IMR-90 (cell line): ENCODE measurements at regions not wholly inside any gene's neighbourhood (a gene's known extent, or its start where the extent isn't known, plus 50 kb on each side); places are given as distances from the start of the nearest gene placed in this dataset.

ENCODE experiments used
- ATAC-seq: fragments of 200-7000 bp; cut with Tn5 transposase; 2 replicates; pipeline ENCODE4 v1.9.1; 2020; ENCODE audit warnings: low read depth, mild to moderate bottlenecking, moderate library complexity
- BruUV-seq: library from RNA; stranded (reverse); fragments of 400-500 nt; replicated peaks from 2 replicates; lab custom pipeline; 2021; lab: Mats Ljungman, UMichigan
- CTCF ChIA-PET: fragments of 300-600 bp; formaldehyde crosslinking; extraction: SDS; loops from one replicate; lab custom pipeline; 2021; ENCODE audit warnings: antibody characterized with exemption; lab: Yijun Ruan, JAX
- POLR2A ChIA-PET: fragments of 300-600 bp; sonication (Branson Sonifier 250); formaldehyde crosslinking; loops from one replicate; lab custom pipeline; 2022; ENCODE audit warnings: antibody characterized with exemption; ENCODE audit not compliant: unreplicated experiment; lab: Charles Lee
- DNase-seq: peaks from one replicate; pipeline ENCODE4 v3.0.0; 2013
- H2AFZ ChIP-seq: replicated peaks from 2 replicates; pipeline ENCODE3; 2013; ENCODE audit warnings: low read length, mild to moderate bottlenecking; ENCODE audit not compliant: poor library complexity
- H2AK5ac ChIP-seq: 2 replicates; pipeline ENCODE4 v1.6.1; 2013; ENCODE audit warnings: low read depth, low read length, inconsistent platforms
- H2AK9ac ChIP-seq: replicated peaks from 2 replicates; pipeline ENCODE3; 2013; ENCODE audit warnings: mild to moderate bottlenecking, low read depth, low read length, moderate library complexity; ENCODE audit not compliant: poor library complexity
- H2BK120ac ChIP-seq: 2 replicates; pipeline ENCODE4 v1.6.1; 2013; ENCODE audit warnings: low read depth, low read length, inconsistent platforms
- H2BK15ac ChIP-seq: 3 replicates; pipeline ENCODE4 v1.6.1; 2013; ENCODE audit warnings: low read depth, low read length, inconsistent platforms
- H2BK20ac ChIP-seq: 2 replicates; pipeline ENCODE4 v1.6.1; 2013; ENCODE audit warnings: low read depth, mild to moderate bottlenecking, inconsistent platforms, low read length, moderate library complexity
- H2BK5ac ChIP-seq: 2 replicates; pipeline ENCODE4 v1.6.1; 2013; ENCODE audit warnings: mild to moderate bottlenecking, low read depth, low read length, inconsistent platforms; ENCODE audit not compliant: poor library complexity, severe bottlenecking
- H3K14ac ChIP-seq: replicated peaks from 2 replicates; pipeline ENCODE4 v1.6.1; 2013; ENCODE audit warnings: low read depth, low read length, inconsistent platforms
- H3K18ac ChIP-seq: 2 replicates; pipeline ENCODE4 v1.6.1; 2013; ENCODE audit warnings: low read depth, low read length, control low read depth
- H3K23ac ChIP-seq: 2 replicates; pipeline ENCODE4 v1.6.1; 2013; ENCODE audit warnings: low read depth, low read length, inconsistent platforms
- H3K27ac ChIP-seq: 2 replicates; pipeline ENCODE4 v1.5.1; 2013; ENCODE audit warnings: mild to moderate bottlenecking, control low read depth, low read length; ENCODE audit not compliant: insufficient read depth
- H3K27me3 ChIP-seq: 2 replicates; pipeline ENCODE4 v1.6.1; 2013; ENCODE audit warnings: low read length; ENCODE audit not compliant: control insufficient read depth, insufficient read depth
- H3K36me3 ChIP-seq: 2 replicates; pipeline ENCODE4 v1.6.1; 2013; ENCODE audit warnings: low read length, mixed read lengths; ENCODE audit not compliant: control insufficient read depth, insufficient read depth
- H3K4ac ChIP-seq: 2 replicates; pipeline ENCODE4 v1.6.1; 2013; ENCODE audit warnings: low read depth, low read length, inconsistent platforms
- H3K4me1 ChIP-seq: 2 replicates; pipeline ENCODE4 v1.6.1; 2013; ENCODE audit warnings: low read length, mixed read lengths; ENCODE audit not compliant: control insufficient read depth, insufficient read depth
- H3K4me2 ChIP-seq: 2 replicates; pipeline ENCODE4 v1.6.1; 2013; ENCODE audit warnings: low read depth, mild to moderate bottlenecking, control low read depth, low read length, moderate library complexity
- H3K4me3 ChIP-seq: 2 replicates; pipeline ENCODE4 v1.5.1; 2013; ENCODE audit warnings: low read depth, mild to moderate bottlenecking, control low read depth, low read length, moderate library complexity; ENCODE audit not compliant: insufficient read depth
- H3K56ac ChIP-seq: 2 replicates; pipeline ENCODE4 v1.6.1; 2013; ENCODE audit warnings: low read length, inconsistent platforms; ENCODE audit not compliant: insufficient read depth; ENCODE audit errors: extremely low read depth
- H3K79me1 ChIP-seq, 2 experiments: 2 replicates each; pipeline ENCODE4 v1.6.1; 2013; ENCODE audit warnings: low read length in 2 of 2, inconsistent platforms in 1 of 2, low read depth in 1 of 2
- H3K9ac ChIP-seq: 2 replicates; pipeline ENCODE4 v1.6.1; 2013; ENCODE audit warnings: low read depth, low read length, control low read depth
- H3K9me1 ChIP-seq: 2 replicates; pipeline ENCODE4 v1.6.1; 2013; ENCODE audit warnings: low read length, inconsistent platforms; ENCODE audit not compliant: insufficient read depth
- H3K9me3 ChIP-seq: 2 replicates; pipeline ENCODE4 v1.6.1; 2013; ENCODE audit warnings: low read length; ENCODE audit not compliant: control insufficient read depth, insufficient read depth
- H4K20me1 ChIP-seq: 2 replicates; pipeline ENCODE4 v1.6.1; 2013; ENCODE audit warnings: low read length, inconsistent platforms; ENCODE audit not compliant: insufficient read depth
- H4K5ac ChIP-seq: 2 replicates; pipeline ENCODE4 v1.6.1; 2013; ENCODE audit warnings: mild to moderate bottlenecking, low read depth, low read length, control low read depth
- H4K8ac ChIP-seq, 2 experiments: 2 replicates each; pipeline ENCODE4 v1.6.1; 2013; ENCODE audit warnings: low read depth in 2 of 2, low read length in 2 of 2, control low read depth in 1 of 2, inconsistent platforms in 1 of 2
- H4K91ac ChIP-seq: 2 replicates; pipeline ENCODE4 v1.6.1; 2013; ENCODE audit warnings: low read depth, low read length, inconsistent platforms; ENCODE audit not compliant: insufficient read depth
- BHLHE40 ChIP-seq: fragments of 150-350 bp; IDR thresholded peaks from 2 replicates; pipeline ENCODE4 v1.6.1; 2016; ENCODE audit warnings: mild to moderate bottlenecking, low read depth, low read length
- CEBPB ChIP-seq: IDR thresholded peaks from 2 replicates; pipeline ENCODE4 v1.6.1; 2012; ENCODE audit warnings: low read depth, low read length, improper control_type of control experiment
- CTCF ChIP-seq: conservative IDR thresholded peaks from 2 replicates; pipeline ENCODE4 v1.5.1; 2012; ENCODE audit warnings: mild to moderate bottlenecking, low read depth, low read length, improper control_type of control experiment
- ELK1 ChIP-seq: fragments of 150-350 bp; IDR thresholded peaks from 2 replicates; pipeline ENCODE4 v1.6.1; 2016; ENCODE audit warnings: low read depth, mild to moderate bottlenecking, low read length, moderate library complexity, borderline replicate concordance
- MAFK ChIP-seq: IDR thresholded peaks from 2 replicates; pipeline ENCODE4 v1.6.1; 2012; ENCODE audit warnings: low read depth, low read length, improper control_type of control experiment
- MAZ ChIP-seq: IDR thresholded peaks from 2 replicates; pipeline ENCODE4 v1.6.1; 2012; ENCODE audit warnings: low read depth, mild to moderate bottlenecking, low read length, improper control_type of control experiment, moderate library complexity, borderline replicate concordance
- RCOR1 ChIP-seq: IDR thresholded peaks from 2 replicates; pipeline ENCODE4 v1.6.1; 2012; ENCODE audit warnings: mild to moderate bottlenecking, low read length, improper control_type of control experiment; ENCODE audit not compliant: insufficient replicate concordance
- WGBS, 2 experiments: methylation state at CpG; one replicate each; pipeline versions ENCODE4 v1.1.5 to v1.1.7; 2013; ENCODE audit warnings: missing lambda C conversion rate in 2 of 2; ENCODE audit not compliant: insufficient read length in 1 of 2; ENCODE audit errors: extremely low coverage in 2 of 2; 5-methylcytosine and 5-hydroxymethylcytosine counted together
- dilution Hi-C: fragments of 300-500 bp; cut with HindIII; formaldehyde crosslinking; loops from one replicate; pipeline ENCODE4 v1.14.3; 2018; ENCODE audit warnings: low sequenced_read_pairs; ENCODE audit not compliant: unreplicated experiment
- in situ Hi-C: fragments of 300-500 bp; cut with MboI; formaldehyde crosslinking; loops from 3 replicates; pipeline ENCODE4 v1.14.3; 2019; ENCODE audit warnings: low sequenced_read_pairs, inconsistent platforms, mixed read lengths
- intact Hi-C: fragments of 100-400 bp; cut with micrococcal nuclease; formaldehyde crosslinking; loops from 2 replicates; pipeline ENCODE4 v1.10.0; 2022

- no peaks in the 10 kb centered on the region for H4K20me1 ChIP-seq
- no CpG with 5 or more reads among the region's 3 CpGs for WGBS, 2 experiments
- intact Hi-C loops (no loop called here), in situ Hi-C loops (no loop called here), dilution Hi-C loops (no loop called here)
- peak overlapping the region; percentile 66; the same call in 1 of the 2 replicates for H2BK20ac ChIP-seq
- no peak overlapping the region for H3K4me3 ChIP-seq
- DNase-seq (peak; percentile 38), ATAC-seq (peak; percentile 45; the same call in 1 of the 2 replicates)
- H3K14ac ChIP-seq: peak overlapping the region; percentile 91
- peak overlapping the region; percentile 84 for H2BK120ac ChIP-seq
- H2BK5ac ChIP-seq: peak overlapping the region; percentile 69
- no peak overlapping the region for H2BK15ac ChIP-seq
- H2AK5ac ChIP-seq: no peak overlapping the region
- peak overlapping the region; percentile 75; the same call in 1 of the 2 replicates for H3K4ac ChIP-seq
- CTCF ChIA-PET: interaction anchor here (0.9 kb wide), 1 partner anchor 9 kb away, joined by 3 read pairs; no protein-coding TSS in a partner anchor
- no peak overlapping the region for H3K27ac ChIP-seq
- no peak for TF ChIP-seq BHLHE40
- no peak for TF ChIP-seq MAZ
- TF ChIP-seq MAFK: no peak
- no peak for TF ChIP-seq CTCF
- TF ChIP-seq RCOR1: no peak
- TF ChIP-seq ELK1: no peak
- no peak for TF ChIP-seq CEBPB
- H3K18ac ChIP-seq: peak overlapping the region; percentile 92; the same call in 1 of the 2 replicates
- no TSS peak for BruUV-seq
- H3K4me2 ChIP-seq: peak overlapping the region; percentile 45; the same call in 1 of the 2 replicates
- H3K9me3 ChIP-seq: no peaks in the 10 kb centered on the region; the same call in 1 of the 2 replicates
- no peak overlapping the region for H4K5ac ChIP-seq
- H4K91ac ChIP-seq: peak overlapping the region; percentile 71; the same call in 1 of the 2 replicates
- H3K9ac ChIP-seq: no peak overlapping the region
- POLR2A ChIA-PET: no interaction called here
- no peaks in the 10 kb centered on the region for H3K36me3 ChIP-seq
- peaks cover 7% of the 10 kb centered on the region; the same call in 1 of the 2 replicates for H3K9me1 ChIP-seq
- no peak overlapping the region for H3K56ac ChIP-seq
- H3K4me1 ChIP-seq: peaks cover 17% of the 10 kb centered on the region
- H4K8ac ChIP-seq: 0 out of 4 replicates have a peak overlapping the region, but pooled peaks of 1 of the 2 experiments have one; percentile 55
- no peaks in the 10 kb centered on the region for H3K27me3 ChIP-seq
- no peak overlapping the region for H3K23ac ChIP-seq
- H2AFZ ChIP-seq: no peak overlapping the region
- H2AK9ac ChIP-seq: no peak overlapping the region
- H3K79me1 ChIP-seq: no peaks in the 10 kb centered on the region
These were observed 52.7 kb upstream of the ZDHHC17 start for GRCh38 chr12:76711241-76711640.
